PFSK-1 (cell line): ENCODE measurements at regions not wholly inside any gene's neighbourhood (a gene's known extent, or its start where the extent isn't known, plus 50 kb on each side); places are given as distances from the start of the nearest gene placed in this dataset.

Source experiments
- FOXP2 ChIP-seq: optimal IDR thresholded peaks from 2 replicates; pipeline ENCODE3; 2011; ENCODE audit warnings: borderline replicate concordance, control low read depth, inconsistent platforms; ENCODE audit not compliant: insufficient read depth; ENCODE audit errors: extremely low read length, extremely low read depth
- POLR2AphosphoS5 ChIP-seq: IDR thresholded peaks from 2 replicates; pipeline ENCODE4 v1.6.1; 2012; ENCODE audit warnings: low read depth, mild to moderate bottlenecking, control low read depth, low read length, moderate library complexity
- SIN3A ChIP-seq: IDR thresholded peaks from 2 replicates; pipeline ENCODE4 v1.6.1; 2012; ENCODE audit warnings: mild to moderate bottlenecking, low read length, moderate library complexity, borderline replicate concordance; ENCODE audit not compliant: insufficient read depth
- TAF1 ChIP-seq: IDR thresholded peaks from 2 replicates; pipeline ENCODE4 v1.6.1; 2012; ENCODE audit warnings: low read length, control low read depth, borderline replicate concordance; ENCODE audit not compliant: insufficient read depth
- TF ChIP-seq, protein P1 (sequence below), 2 experiments: IDR thresholded peaks; 2 replicates each; pipeline versions ENCODE4 v1.6.1 to v1.8.0; 2011 to 2012; ENCODE audit warnings: low read depth in 2 of 2, low read length in 2 of 2, control low read depth in 1 of 2, inconsistent platforms in 1 of 2, mild to moderate bottlenecking in 1 of 2, moderate library complexity in 1 of 2; ENCODE audit not compliant: insufficient read depth in 1 of 2

- no peak for TF ChIP-seq SIN3A
- TF ChIP-seq, protein P1, sequence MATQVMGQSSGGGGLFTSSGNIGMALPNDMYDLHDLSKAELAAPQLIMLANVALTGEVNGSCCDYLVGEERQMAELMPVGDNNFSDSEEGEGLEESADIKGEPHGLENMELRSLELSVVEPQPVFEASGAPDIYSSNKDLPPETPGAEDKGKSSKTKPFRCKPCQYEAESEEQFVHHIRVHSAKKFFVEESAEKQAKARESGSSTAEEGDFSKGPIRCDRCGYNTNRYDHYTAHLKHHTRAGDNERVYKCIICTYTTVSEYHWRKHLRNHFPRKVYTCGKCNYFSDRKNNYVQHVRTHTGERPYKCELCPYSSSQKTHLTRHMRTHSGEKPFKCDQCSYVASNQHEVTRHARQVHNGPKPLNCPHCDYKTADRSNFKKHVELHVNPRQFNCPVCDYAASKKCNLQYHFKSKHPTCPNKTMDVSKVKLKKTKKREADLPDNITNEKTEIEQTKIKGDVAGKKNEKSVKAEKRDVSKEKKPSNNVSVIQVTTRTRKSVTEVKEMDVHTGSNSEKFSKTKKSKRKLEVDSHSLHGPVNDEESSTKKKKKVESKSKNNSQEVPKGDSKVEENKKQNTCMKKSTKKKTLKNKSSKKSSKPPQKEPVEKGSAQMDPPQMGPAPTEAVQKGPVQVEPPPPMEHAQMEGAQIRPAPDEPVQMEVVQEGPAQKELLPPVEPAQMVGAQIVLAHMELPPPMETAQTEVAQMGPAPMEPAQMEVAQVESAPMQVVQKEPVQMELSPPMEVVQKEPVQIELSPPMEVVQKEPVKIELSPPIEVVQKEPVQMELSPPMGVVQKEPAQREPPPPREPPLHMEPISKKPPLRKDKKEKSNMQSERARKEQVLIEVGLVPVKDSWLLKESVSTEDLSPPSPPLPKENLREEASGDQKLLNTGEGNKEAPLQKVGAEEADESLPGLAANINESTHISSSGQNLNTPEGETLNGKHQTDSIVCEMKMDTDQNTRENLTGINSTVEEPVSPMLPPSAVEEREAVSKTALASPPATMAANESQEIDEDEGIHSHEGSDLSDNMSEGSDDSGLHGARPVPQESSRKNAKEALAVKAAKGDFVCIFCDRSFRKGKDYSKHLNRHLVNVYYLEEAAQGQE (IDR thresholded peaks at IDR 0.05; ENCODE audit: insufficient read depth in 1 of 2, low read depth in 2 of 2, low read length in 2 of 2) = no peak
- TF ChIP-seq TAF1 = no peak
- no peak for TF ChIP-seq POLR2AphosphoS5
- no peak for TF ChIP-seq FOXP2
Observed at GRCh38 chr2:118278046-118278445, 189.8 kb downstream of the INSIG2 start.

DNA sequence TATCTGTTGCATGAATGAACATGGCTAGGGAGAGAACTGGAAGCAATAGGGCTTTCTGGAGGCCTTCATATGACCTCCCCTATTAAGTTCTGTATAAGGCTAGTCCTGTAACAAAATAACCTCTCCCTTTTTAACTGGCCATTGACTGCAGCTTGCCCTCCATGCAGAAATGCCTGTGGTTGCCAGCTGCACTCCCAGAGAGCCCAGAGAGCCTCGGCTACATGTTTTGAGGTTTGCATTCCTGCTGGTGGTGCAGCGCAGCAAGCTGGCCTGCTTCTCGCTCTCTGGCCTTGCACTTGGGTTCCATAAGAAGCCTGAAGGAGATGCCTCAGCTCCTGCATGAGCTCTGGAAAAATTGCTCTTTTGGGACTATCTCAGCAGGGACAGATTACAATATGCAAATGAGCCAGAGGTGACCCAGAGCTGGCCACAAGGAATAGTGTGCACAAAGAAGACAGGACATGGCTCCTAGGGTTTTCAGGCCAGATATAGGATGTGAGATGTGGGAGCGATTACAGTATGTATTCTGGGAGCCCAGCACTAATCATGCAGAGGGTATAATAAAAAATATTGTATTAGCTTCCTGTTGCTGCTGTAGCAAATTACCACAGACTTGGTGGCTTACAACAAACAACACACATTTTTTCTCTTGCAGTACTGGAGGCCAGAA lies 186.7 kb downstream of the INSIG2 start:
- TF ChIP-seq, protein P1 (IDR thresholded peaks at IDR 0.05; ENCODE audit: insufficient read depth in 1 of 2, low read depth in 2 of 2, low read length in 2 of 2) = no peak
- no peak for TF ChIP-seq TAF1
- no peak for TF ChIP-seq FOXP2
- no peak for TF ChIP-seq SIN3A
- no peak for TF ChIP-seq POLR2AphosphoS5

DNA sequence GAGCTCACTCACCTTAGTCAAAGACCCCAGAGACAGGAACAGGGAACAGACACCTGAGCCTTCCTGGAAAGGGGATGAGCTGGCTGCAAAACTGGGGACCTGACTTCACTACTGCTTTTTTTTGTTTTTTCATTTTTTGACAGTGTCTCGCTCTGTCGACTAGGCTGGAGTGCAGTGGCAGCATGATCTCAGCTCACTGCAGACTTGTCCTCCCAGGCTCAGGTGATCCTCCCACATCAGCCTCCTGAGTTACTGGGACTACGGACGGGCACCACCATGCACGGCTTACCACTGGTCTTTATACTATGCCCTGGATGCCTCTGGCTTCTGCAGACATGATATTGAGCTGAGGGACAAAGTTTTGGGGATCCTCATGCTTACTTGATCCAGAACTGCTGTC lies 184.1 kb downstream of the INSIG2 start:
- TF ChIP-seq POLR2AphosphoS5 = no peak
- TF ChIP-seq, protein P1 (IDR thresholded peaks at IDR 0.05; ENCODE audit: insufficient read depth in 1 of 2, low read depth in 2 of 2, low read length in 2 of 2) = no peak
- no peak for TF ChIP-seq FOXP2
- no peak for TF ChIP-seq SIN3A
- no peak for TF ChIP-seq TAF1

DNA sequence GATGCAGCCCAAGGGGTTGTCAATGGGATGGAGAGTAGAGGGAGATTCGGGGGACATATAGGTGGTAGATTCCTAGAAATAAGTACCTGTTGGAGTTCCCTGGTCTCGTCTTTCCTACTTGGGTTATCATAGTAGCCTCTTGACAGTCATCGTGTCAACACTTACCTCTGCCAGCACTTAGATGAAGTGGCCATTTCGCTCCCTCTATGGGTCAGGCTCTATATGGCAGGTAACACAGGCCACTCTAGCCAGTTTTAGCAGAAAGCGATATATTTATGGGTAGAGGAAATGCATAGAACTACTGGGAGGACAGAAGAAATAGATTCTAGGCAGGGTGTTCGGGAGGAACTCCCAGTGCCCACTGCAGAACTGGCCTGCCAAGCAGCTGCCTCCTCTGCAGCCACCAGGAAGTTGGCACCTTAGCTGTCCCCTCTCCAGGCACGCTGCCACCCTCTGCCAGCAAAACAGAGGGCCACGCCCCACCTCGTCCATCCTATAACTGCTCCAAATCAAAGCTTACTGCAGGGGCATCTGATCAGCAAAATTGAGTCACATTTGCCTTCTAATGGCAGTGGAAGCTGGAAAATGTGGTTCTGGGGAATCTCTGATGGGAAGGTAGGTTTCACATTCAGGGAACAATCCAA lies 181.3 kb downstream of the INSIG2 start:
- TF ChIP-seq, protein P1 (IDR thresholded peaks at IDR 0.05; ENCODE audit: insufficient read depth in 1 of 2, low read depth in 2 of 2, low read length in 2 of 2) = no peak
- no peak for TF ChIP-seq SIN3A
- no peak for TF ChIP-seq FOXP2
- TF ChIP-seq TAF1 = no peak
- no peak for TF ChIP-seq POLR2AphosphoS5
